PC-3 (cell line): ENCODE measurements at regions not wholly inside any gene's neighbourhood (a gene's known extent, or its start where the extent isn't known, plus 50 kb on each side); places are given as distances from the start of the nearest gene placed in this dataset.

Source experiments
- ATAC-seq: fragments of 200-7000 bp; cut with Tn5 transposase; 2 replicates; pipeline ENCODE4 v1.9.1; 2020; ENCODE audit warnings: mild to moderate bottlenecking, moderate library complexity
- BruUV-seq: library from RNA; stranded (reverse); fragments of 400-500 nt; replicated peaks from 2 replicates; lab custom pipeline; 2021; lab: Mats Ljungman, UMichigan
- CTCF ChIA-PET: fragments of 300-600 bp; sonication (Branson Sonifier 250); formaldehyde crosslinking; loops from one replicate; lab custom pipeline; 2022; ENCODE audit warnings: antibody characterized with exemption; lab: Charles Lee
- POLR2A ChIA-PET: fragments of 300-600 bp; sonication (Branson Sonifier 250); formaldehyde crosslinking; loops from one replicate; lab custom pipeline; 2022; ENCODE audit warnings: antibody characterized with exemption; ENCODE audit not compliant: unreplicated experiment; lab: Charles Lee
- DNase-seq: peaks from one replicate; pipeline ENCODE4 v3.0.0-alpha.2; 2015
- H2AFZ ChIP-seq: fragments of 300-600 bp; sonication (generic); 2 replicates; pipeline ENCODE4 v1.6.0; 2016; ENCODE audit warnings: antibody characterized with exemption, low read length
- H3F3A ChIP-seq: fragments of 300-600 bp; sonication (generic); one replicate; pipeline ENCODE4 v1.6.0; 2017; ENCODE audit warnings: antibody characterized with exemption, low read length, control low read depth, mild to moderate bottlenecking; ENCODE audit not compliant: unreplicated experiment
- H3K27ac ChIP-seq: fragments of 300-600 bp; sonication (generic); 2 replicates; pipeline ENCODE4 v1.5.1; 2016; ENCODE audit warnings: mild to moderate bottlenecking, low read length
- H3K27me3 ChIP-seq: fragments of 300-600 bp; sonication (generic); 2 replicates; pipeline ENCODE4 v1.6.1; 2016; ENCODE audit warnings: low read length, mixed read lengths
- H3K36me3 ChIP-seq: fragments of 300-600 bp; sonication (generic); 2 replicates; pipeline ENCODE4 v1.6.1; 2016; ENCODE audit warnings: low read depth, mixed run types, low read length, mixed read lengths
- H3K4me1 ChIP-seq: fragments of 300-600 bp; sonication (generic); 2 replicates; pipeline ENCODE4 v1.5.1; 2016; ENCODE audit warnings: low read length; ENCODE audit not compliant: insufficient read depth
- H3K4me2 ChIP-seq: fragments of 300-600 bp; sonication (generic); 2 replicates; pipeline ENCODE4 v1.6.0; 2016; ENCODE audit warnings: low read length
- H3K4me3 ChIP-seq: fragments of 300-600 bp; sonication (generic); 2 replicates; pipeline ENCODE4 v1.5.1; 2016; ENCODE audit warnings: mild to moderate bottlenecking, low read length, mixed read lengths
- H3K79me2 ChIP-seq: fragments of 300-600 bp; sonication (generic); 2 replicates; pipeline ENCODE4 v1.6.1; 2017; ENCODE audit warnings: low read length, mixed read lengths
- H3K9ac ChIP-seq: fragments of 300-600 bp; sonication (generic); 2 replicates; pipeline ENCODE4 v1.6.0; 2016; ENCODE audit warnings: mild to moderate bottlenecking, low read length
- H3K9me2 ChIP-seq: fragments of 300-600 bp; sonication (generic); replicated peaks from 2 replicates; pipeline ENCODE4 v1.6.1; 2016; ENCODE audit warnings: mixed run types, low read length, mixed read lengths
- H3K9me3 ChIP-seq: fragments of 300-600 bp; sonication (generic); 2 replicates; pipeline ENCODE4 v1.6.1; 2016; ENCODE audit warnings: low read length, mixed read lengths
- H4K20me1 ChIP-seq: fragments of 300-600 bp; sonication (generic); 2 replicates; pipeline ENCODE4 v1.6.1; 2016; ENCODE audit warnings: low read length, mixed read lengths
- CTCF ChIP-seq: fragments of 300-600 bp; sonication (generic); conservative IDR thresholded peaks from 2 replicates; pipeline ENCODE4 v1.5.1; 2017; ENCODE audit warnings: antibody characterized with exemption, low read depth, mild to moderate bottlenecking, low read length
- EZH2 ChIP-seq: fragments of 300-600 bp; sonication (generic); IDR thresholded peaks from one replicate; pipeline ENCODE4 v1.6.1; 2017; ENCODE audit warnings: antibody characterized with exemption, mild to moderate bottlenecking, low read length; ENCODE audit not compliant: unreplicated experiment
- EZH2phosphoT487 ChIP-seq: fragments of 300-600 bp; sonication (generic); IDR thresholded peaks from 2 replicates; pipeline ENCODE4 v1.6.1; 2018; ENCODE audit warnings: mild to moderate bottlenecking, antibody characterized with exemption, low read length, borderline replicate concordance
- intact Hi-C: fragments of 100-400 bp; cut with micrococcal nuclease; formaldehyde crosslinking; loops from 2 replicates; pipeline ENCODE4 v1.9.0; 2023

GRCh38 chr1:30028939-30029338 lies 694.4 kb downstream of the MATN1 start:
- ChIA-PET CTCF (no interaction called here), POLR2A (no interaction called here)
- no peak for TF ChIP-seq CTCF
- no peak for TF ChIP-seq EZH2phosphoT487
- no peak for TF ChIP-seq EZH2
- no peak overlapping the region for H2AFZ ChIP-seq
- no peaks in the 10 kb centered on the region for H3K4me1 ChIP-seq
- H3K27me3 ChIP-seq = no peaks in the 10 kb centered on the region; the same call in 1 of the 2 replicates
- no peaks in the 10 kb centered on the region for H3K9me3 ChIP-seq
- H3K9ac ChIP-seq = no peak overlapping the region
- no peak overlapping the region for H3K4me2 ChIP-seq
- no peaks in the 10 kb centered on the region for H3K36me3 ChIP-seq
- no peaks in the 10 kb centered on the region for H3K79me2 ChIP-seq
- H4K20me1 ChIP-seq = no peaks in the 10 kb centered on the region
- DNase-seq (no peak), ATAC-seq (no peak)
- H3F3A ChIP-seq = no peaks in the 10 kb centered on the region
- intact Hi-C loops = no loop called here
- H3K27ac ChIP-seq = no peak overlapping the region
- no TSS peak for BruUV-seq
- no peaks in the 10 kb centered on the region for H3K9me2 ChIP-seq
- H3K4me3 ChIP-seq = no peak overlapping the region

- Histone ChIP-seq H4K20me1 (no peaks in the 10 kb centered on the region), H2AFZ (no peak overlapping the region), H3K27ac (no peak overlapping the region), H3K79me2 (no peaks in the 10 kb centered on the region), H3K27me3 (no peaks in the 10 kb centered on the region), H3F3A (no peaks in the 10 kb centered on the region), H3K9me2 (no peaks in the 10 kb centered on the region), H3K9ac (no peak overlapping the region), H3K9me3 (no peaks in the 10 kb centered on the region), H3K4me1 (no peaks in the 10 kb centered on the region), H3K4me2 (no peak overlapping the region), H3K4me3 (no peak overlapping the region), H3K36me3 (no peaks in the 10 kb centered on the region)
- CTCF ChIA-PET = no interaction called here
- intact Hi-C loops = no loop called here
- TF ChIP-seq CTCF = no peak
- no peak for TF ChIP-seq EZH2
- TF ChIP-seq EZH2phosphoT487 = no peak
- no peak for DNase-seq
- no TSS peak for BruUV-seq
- ATAC-seq = no peak
- POLR2A ChIA-PET = no interaction called here
Measured at GRCh38 chr1:30028283-30028682, 695.1 kb downstream of the MATN1 start.

GRCh38 chr1:30027247-30027646 lies 696.1 kb downstream of the MATN1 start:
- no peak for ATAC-seq
- Histone ChIP-seq H3K9me3 (no peaks in the 10 kb centered on the region), H3K9ac (no peak overlapping the region), H2AFZ (no peak overlapping the region), H3F3A (no peaks in the 10 kb centered on the region), H3K4me2 (no peak overlapping the region), H3K36me3 (no peaks in the 10 kb centered on the region), H3K9me2 (no peaks in the 10 kb centered on the region), H3K27me3 (no peaks in the 10 kb centered on the region), H3K4me1 (no peaks in the 10 kb centered on the region), H3K4me3 (no peak overlapping the region), H4K20me1 (no peaks in the 10 kb centered on the region), H3K27ac (no peak overlapping the region), H3K79me2 (no peaks in the 10 kb centered on the region)
- CTCF ChIA-PET = no interaction called here
- POLR2A ChIA-PET = no interaction called here
- no TSS peak for BruUV-seq
- DNase-seq = no peak
- intact Hi-C loops = no loop called here
- TF ChIP-seq CTCF (no peak), EZH2phosphoT487 (no peak), EZH2 (no peak)
